ENCODE measurements at regions not wholly inside any gene's neighbourhood (a gene's known extent, or its start where the extent isn't known, plus 50 kb on each side); places are given as distances from the start of the nearest gene placed in this dataset.

DNA sequence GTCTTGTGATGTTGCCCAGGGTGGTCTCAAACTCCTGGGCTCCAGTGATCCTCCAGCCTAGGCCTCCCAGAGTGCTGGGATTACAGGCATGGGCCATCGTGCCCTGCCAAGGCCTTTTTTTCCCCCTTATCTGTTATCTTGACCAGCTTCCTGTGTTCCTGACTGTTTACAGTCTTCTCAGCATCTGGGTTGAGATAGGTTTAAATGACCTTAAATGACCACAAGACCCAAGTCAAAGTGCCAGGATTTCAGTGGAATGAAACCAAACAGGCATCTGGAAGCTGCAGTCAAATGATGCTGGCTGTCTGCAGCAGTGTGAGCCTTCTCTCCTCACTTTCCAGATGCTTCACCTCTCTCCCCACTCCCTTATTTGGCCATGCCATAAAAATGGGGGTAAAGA, 114.2 kb upstream of the CLDN10 start:
- Histone ChIP-seq H3K36me3 (no peaks in the 10 kb centered on the region), H3K27ac (no peak overlapping the region), H3K4me1 (no peaks in the 10 kb centered on the region), H3K9me3 (no peaks in the 10 kb centered on the region), H3K4me3 (no peak overlapping the region), H3K27me3 (replicated peaks in 1 of 7) (no peaks in the 10 kb centered on the region)
- intact Hi-C loops (cut with DNase I; ENCODE audit: low total_unique reads), result no loop called here
- no peak for TF ChIP-seq POLR2AphosphoS5 (IDR thresholded peaks at IDR 0.05)
- TF ChIP-seq, protein P1, sequence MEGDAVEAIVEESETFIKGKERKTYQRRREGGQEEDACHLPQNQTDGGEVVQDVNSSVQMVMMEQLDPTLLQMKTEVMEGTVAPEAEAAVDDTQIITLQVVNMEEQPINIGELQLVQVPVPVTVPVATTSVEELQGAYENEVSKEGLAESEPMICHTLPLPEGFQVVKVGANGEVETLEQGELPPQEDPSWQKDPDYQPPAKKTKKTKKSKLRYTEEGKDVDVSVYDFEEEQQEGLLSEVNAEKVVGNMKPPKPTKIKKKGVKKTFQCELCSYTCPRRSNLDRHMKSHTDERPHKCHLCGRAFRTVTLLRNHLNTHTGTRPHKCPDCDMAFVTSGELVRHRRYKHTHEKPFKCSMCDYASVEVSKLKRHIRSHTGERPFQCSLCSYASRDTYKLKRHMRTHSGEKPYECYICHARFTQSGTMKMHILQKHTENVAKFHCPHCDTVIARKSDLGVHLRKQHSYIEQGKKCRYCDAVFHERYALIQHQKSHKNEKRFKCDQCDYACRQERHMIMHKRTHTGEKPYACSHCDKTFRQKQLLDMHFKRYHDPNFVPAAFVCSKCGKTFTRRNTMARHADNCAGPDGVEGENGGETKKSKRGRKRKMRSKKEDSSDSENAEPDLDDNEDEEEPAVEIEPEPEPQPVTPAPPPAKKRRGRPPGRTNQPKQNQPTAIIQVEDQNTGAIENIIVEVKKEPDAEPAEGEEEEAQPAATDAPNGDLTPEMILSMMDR (IDR thresholded peaks at IDR 0.05 in 8 of 11, conservative IDR thresholded peaks at IDR 0.05 in 3 of 11), result no peak
- TF ChIP-seq POLR2A (IDR thresholded peaks at IDR 0.05), result no peak
- WGBS, 5 donors, result 41 to 63% (median 50%) methylated on average over 1 of the region's 1 CpG
- DNase-seq, result no peak

DNA sequence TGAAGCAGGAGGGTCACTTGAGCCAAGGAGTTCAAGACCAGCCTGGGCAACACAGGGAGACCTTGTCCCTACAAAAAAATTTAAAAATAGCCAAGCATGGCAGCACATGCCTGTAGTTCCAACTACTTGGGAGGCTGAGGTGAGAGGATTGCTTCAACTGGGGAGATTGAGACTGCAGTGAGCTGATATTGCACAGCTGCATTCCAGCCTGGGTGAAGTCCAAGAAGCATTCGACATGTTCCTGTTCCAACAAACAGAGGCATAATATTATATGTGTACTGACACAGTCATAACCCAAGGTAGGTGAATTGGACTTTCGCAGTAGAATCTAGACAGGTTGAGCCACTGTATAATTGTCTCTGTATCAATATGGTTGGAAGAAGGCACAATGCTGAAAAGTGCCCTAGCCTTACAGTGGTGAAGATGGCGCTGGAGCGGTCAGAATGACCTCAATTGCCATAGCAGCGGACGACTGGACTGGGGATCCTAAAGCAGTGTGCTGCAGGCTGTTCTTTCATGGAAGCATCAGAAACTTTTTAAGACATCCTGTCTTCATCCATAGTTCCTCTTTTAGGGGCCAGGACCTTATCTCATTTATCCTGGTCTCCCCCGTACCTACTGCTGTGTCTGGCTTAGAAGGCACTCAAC, 112.0 kb upstream of the CLDN10 start:
- DNase-seq, result no peak
- Histone ChIP-seq H3K9me3 (no peaks in the 10 kb centered on the region), H3K27me3 (replicated peaks in 1 of 7) (no peaks in the 10 kb centered on the region), H3K4me1 (no peaks in the 10 kb centered on the region), H3K27ac (no peak overlapping the region), H3K36me3 (no peaks in the 10 kb centered on the region), H3K4me3 (no peak overlapping the region)
- TF ChIP-seq POLR2A (IDR thresholded peaks at IDR 0.05) (no peak), POLR2AphosphoS5 (IDR thresholded peaks at IDR 0.05) (no peak)
- TF ChIP-seq, protein P1 (IDR thresholded peaks at IDR 0.05 in 8 of 11, conservative IDR thresholded peaks at IDR 0.05 in 3 of 11), result no peak
- 86 to 93% (median 88%) methylated on average over 7 of the region's 7 CpGs for WGBS, 5 donors
- intact Hi-C loops (cut with DNase I; ENCODE audit: low total_unique reads), result no loop called here

GRCh38 chr13:95441326-95441725, 111.2 kb upstream of the CLDN10 start:
- Histone ChIP-seq H3K4me1 (no peaks in the 10 kb centered on the region), H3K36me3 (no peaks in the 10 kb centered on the region), H3K27me3 (replicated peaks in 1 of 7) (no peaks in the 10 kb centered on the region), H3K9me3 (no peaks in the 10 kb centered on the region), H3K4me3 (no peak overlapping the region), H3K27ac (no peak overlapping the region)
- 88 to 98% (median 90%) methylated on average over 3 of the region's 3 CpGs for WGBS, 5 donors
- DNase-seq, result no peak
- TF ChIP-seq POLR2AphosphoS5 (IDR thresholded peaks at IDR 0.05) (no peak), POLR2A (IDR thresholded peaks at IDR 0.05) (no peak)
- TF ChIP-seq, protein P1 (IDR thresholded peaks at IDR 0.05 in 8 of 11, conservative IDR thresholded peaks at IDR 0.05 in 3 of 11), result no peak
- intact Hi-C loops (cut with DNase I; ENCODE audit: low total_unique reads), result no loop called here

GRCh38 chr13:95444006-95444730, 108.4 kb upstream of the CLDN10 start:
- Histone ChIP-seq H3K4me3 (no peak overlapping the region), H3K9me3 (no peaks in the 10 kb centered on the region), H3K27me3 (replicated peaks in 1 of 7) (peaks cover 0 to 10% (median 0%) of the 10 kb centered on the region in 7 donors), H3K36me3 (no peaks in the 10 kb centered on the region), H3K27ac (no peak overlapping the region), H3K4me1 (no peaks in the 10 kb centered on the region)
- WGBS, 5 donors, result 82 to 97% (median 88%) methylated on average over 6 of the region's 6 CpGs
- TF ChIP-seq POLR2AphosphoS5 (IDR thresholded peaks at IDR 0.05) (no peak), POLR2A (IDR thresholded peaks at IDR 0.05) (no peak)
- TF ChIP-seq, protein P1 (IDR thresholded peaks at IDR 0.05 in 8 of 11, conservative IDR thresholded peaks at IDR 0.05 in 3 of 11), result no peak
- DNase-seq, result no peak
- intact Hi-C loops (cut with DNase I; ENCODE audit: low total_unique reads), result no loop called here

All from spleen (tissue), 11 donors.